Retinal pigment epithelial cell (primary cell): ENCODE measurements at regions not wholly inside any gene's neighbourhood (a gene's known extent, or its start where the extent isn't known, plus 50 kb on each side); places are given as distances from the start of the nearest gene placed in this dataset.

ENCODE experiments used
- DNase-seq: peaks from one replicate; pipeline ENCODE4 v3.0.0-alpha.2; 2010; ENCODE audit warnings: low read depth
- H3K4me3 ChIP-seq: 2 replicates; pipeline ENCODE4 v1.5.1; 2011; ENCODE audit warnings: mild to moderate bottlenecking, low read length, control low read depth, moderate library complexity
- CTCF ChIP-seq: conservative IDR thresholded peaks from 2 replicates; pipeline ENCODE4 v1.5.1; 2011; ENCODE audit warnings: low read depth, low read length, control low read depth, inconsistent platforms

GRCh38 chr3:82954486-82954885, 1193.0 kb upstream of the GBE1 start:
- DNase-seq: no peak
- no peak for TF ChIP-seq CTCF
- no peak overlapping the region for H3K4me3 ChIP-seq

DNA sequence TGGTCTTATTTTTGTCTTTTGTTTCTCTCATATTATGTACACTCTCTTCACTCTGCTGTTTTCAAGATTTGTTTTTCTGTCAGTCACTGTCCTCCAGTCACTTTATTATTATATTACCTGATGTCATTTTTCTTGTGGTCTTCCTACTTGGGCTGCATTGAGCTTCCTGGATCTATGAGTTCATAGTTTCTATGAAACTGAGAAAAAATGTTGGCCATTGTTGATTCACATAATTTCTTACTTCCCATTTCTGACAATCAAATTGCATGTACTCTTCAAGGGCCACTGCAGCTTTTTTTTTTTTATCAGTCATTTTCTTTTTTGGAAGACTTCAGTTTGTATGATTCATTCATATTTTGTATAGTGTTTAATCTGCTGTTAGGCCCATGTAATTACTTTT, 1180.6 kb upstream of the GBE1 start:
- H3K4me3 ChIP-seq: no peak overlapping the region
- no peak for DNase-seq
- TF ChIP-seq CTCF: no peak

- DNase-seq: no peak
- no peak for TF ChIP-seq CTCF
- no peak overlapping the region for H3K4me3 ChIP-seq
These were observed 1178.7 kb upstream of the GBE1 start for GRCh38 chr3:82940124-82940523.

GRCh38 chr3:82939491-82940097, 1178.1 kb upstream of the GBE1 start:
- no peak overlapping the region for H3K4me3 ChIP-seq
- no peak for TF ChIP-seq CTCF
- no peak for DNase-seq

DNA sequence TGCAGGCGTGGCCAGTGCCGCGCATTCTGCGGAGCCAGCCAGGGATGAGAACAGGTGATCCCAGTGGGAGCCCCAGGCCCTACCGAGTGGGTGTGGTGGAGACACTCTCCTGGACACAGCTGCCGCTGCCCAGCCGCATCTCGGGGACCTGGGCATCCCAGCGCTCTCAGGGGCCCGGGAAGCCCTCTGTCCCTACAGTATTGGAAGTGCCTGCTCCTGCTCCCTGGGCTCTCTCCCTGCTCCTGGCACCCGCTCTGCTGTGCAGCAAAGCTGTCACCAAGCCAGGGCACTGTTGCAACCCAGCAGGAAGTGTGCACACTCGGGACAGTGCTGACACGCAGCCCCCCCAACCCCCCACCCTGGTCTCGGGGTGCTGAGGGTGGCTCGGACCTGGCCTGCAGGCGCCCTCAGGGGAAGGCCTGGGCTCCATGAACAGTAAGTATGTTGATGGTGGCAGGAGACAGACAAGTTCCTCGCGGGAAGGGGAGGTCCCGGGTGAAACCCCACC, 1177.4 kb upstream of the GBE1 start:
- no peak overlapping the region for H3K4me3 ChIP-seq
- no peak for DNase-seq
- no peak for TF ChIP-seq CTCF

GRCh38 chr3:82927309-82928253, 1166.1 kb upstream of the GBE1 start:
- H3K4me3 ChIP-seq: no peak overlapping the region
- TF ChIP-seq CTCF: no peak
- DNase-seq: no peak
